ENCODE measurements at regions not wholly inside any gene's neighbourhood (a gene's known extent, or its start where the extent isn't known, plus 50 kb on each side); places are given as distances from the start of the nearest gene placed in this dataset.

GRCh38 chr4:124037236-124037635 is 640.6 kb downstream of the SPRY1 start:
- Histone ChIP-seq H2AFZ (ENCODE audit: low read length) (no peak overlapping the region), H3K27me3 (replicated peaks; ENCODE audit: insufficient read depth, low read length) (no peaks in the 10 kb centered on the region), H3K4me2 (ENCODE audit: low read depth, low read length) (no peak overlapping the region), H3K9me2 (replicated peaks; ENCODE audit: insufficient read depth, low read length) (no peaks in the 10 kb centered on the region), H3F3A (ENCODE audit: insufficient read depth, low read length) (no peaks in the 10 kb centered on the region), H3K9ac (ENCODE audit: low read length) (no peak overlapping the region), H3K36me3 (replicated peaks; ENCODE audit: insufficient read depth, low read length) (no peaks in the 10 kb centered on the region), H3K4me3 (ENCODE audit: low read length) (no peak overlapping the region), H3K79me2 (ENCODE audit: low read length) (no peaks in the 10 kb centered on the region), H4K20me1 (ENCODE audit: insufficient read depth, low read length) (no peaks in the 10 kb centered on the region), H3K27ac (ENCODE audit: low read length) (no peak overlapping the region), H3K9me3 (replicated peaks; ENCODE audit: insufficient read depth, low read length) (no peaks in the 10 kb centered on the region), H3K4me1 (ENCODE audit: low read length) (peaks cover 6% of the 10 kb centered on the region)
- TF ChIP-seq CTCF (IDR thresholded peaks at IDR 0.05; ENCODE audit: low read length) (no peak), EZH2 (optimal IDR thresholded peaks at IDR 0.05; ENCODE audit: low read depth, low read length) (no peak), EZH2phosphoT487 (IDR thresholded peaks at IDR 0.05; ENCODE audit: low read length) (no peak)
- DNase-seq = no peak

GRCh38 chr4:124044330-124044729 is 647.7 kb downstream of the SPRY1 start:
- Histone ChIP-seq H3K4me1 (ENCODE audit: low read length) (no peaks in the 10 kb centered on the region), H3F3A (ENCODE audit: insufficient read depth, low read length) (no peaks in the 10 kb centered on the region), H3K9ac (ENCODE audit: low read length) (no peak overlapping the region), H3K27ac (ENCODE audit: low read length) (no peak overlapping the region), H2AFZ (ENCODE audit: low read length) (no peak overlapping the region), H3K79me2 (ENCODE audit: low read length) (no peaks in the 10 kb centered on the region), H3K27me3 (replicated peaks; ENCODE audit: insufficient read depth, low read length) (no peaks in the 10 kb centered on the region), H3K9me2 (replicated peaks; ENCODE audit: insufficient read depth, low read length) (no peaks in the 10 kb centered on the region), H3K36me3 (replicated peaks; ENCODE audit: insufficient read depth, low read length) (no peaks in the 10 kb centered on the region), H3K4me3 (ENCODE audit: low read length) (no peak overlapping the region), H4K20me1 (ENCODE audit: insufficient read depth, low read length) (no peaks in the 10 kb centered on the region), H3K4me2 (ENCODE audit: low read depth, low read length) (no peak overlapping the region), H3K9me3 (replicated peaks; ENCODE audit: insufficient read depth, low read length) (no peaks in the 10 kb centered on the region)
- no peak for TF ChIP-seq EZH2 (optimal IDR thresholded peaks at IDR 0.05; ENCODE audit: low read depth, low read length)
- TF ChIP-seq EZH2phosphoT487 (IDR thresholded peaks at IDR 0.05; ENCODE audit: low read length) = no peak
- TF ChIP-seq CTCF (IDR thresholded peaks at IDR 0.05; ENCODE audit: low read length) = no peak
- DNase-seq = no peak

- no peak overlapping the region for H3K4me3 ChIP-seq (ENCODE audit: low read length)
- H3K4me1 ChIP-seq (ENCODE audit: low read length) = no peaks in the 10 kb centered on the region
- H3K4me2 ChIP-seq (ENCODE audit: low read depth, low read length) = no peak overlapping the region
- no peaks in the 10 kb centered on the region for H3K79me2 ChIP-seq (ENCODE audit: low read length)
- H3K27ac ChIP-seq (ENCODE audit: low read length) = no peak overlapping the region
- no peak overlapping the region for H3K9ac ChIP-seq (ENCODE audit: low read length)
- no peaks in the 10 kb centered on the region for H3K36me3 ChIP-seq (replicated peaks; ENCODE audit: insufficient read depth, low read length)
- no peaks in the 10 kb centered on the region for H3K9me3 ChIP-seq (replicated peaks; ENCODE audit: insufficient read depth, low read length)
- H4K20me1 ChIP-seq (ENCODE audit: insufficient read depth, low read length) = no peaks in the 10 kb centered on the region
- TF ChIP-seq CTCF (IDR thresholded peaks at IDR 0.05; ENCODE audit: low read length) = no peak
- TF ChIP-seq EZH2phosphoT487 (IDR thresholded peaks at IDR 0.05; ENCODE audit: low read length) = no peak
- no peak for TF ChIP-seq EZH2 (optimal IDR thresholded peaks at IDR 0.05; ENCODE audit: low read depth, low read length)
- H3F3A ChIP-seq (ENCODE audit: insufficient read depth, low read length) = no peaks in the 10 kb centered on the region
- H3K27me3 ChIP-seq (replicated peaks; ENCODE audit: insufficient read depth, low read length) = no peaks in the 10 kb centered on the region
- H3K9me2 ChIP-seq (replicated peaks; ENCODE audit: insufficient read depth, low read length) = no peaks in the 10 kb centered on the region
- H2AFZ ChIP-seq (ENCODE audit: low read length) = no peak overlapping the region
- no peak for DNase-seq
These were observed 648.3 kb downstream of the SPRY1 start for GRCh38 chr4:124044867-124045266.

All from MM.1S (cell line).